ENCODE measurements at regions not wholly inside any gene's neighbourhood (a gene's known extent, or its start where the extent isn't known, plus 50 kb on each side); places are given as distances from the start of the nearest gene placed in this dataset.

GRCh38 chr1:232440325-232441035 lies 189.5 kb downstream of the SIPA1L2 start:
- no peak for DNase-seq
- no peak for FAIRE-seq
- no peak overlapping the region for H3K27ac ChIP-seq (ENCODE audit: low read depth in 1 of 3, low read length in 2 of 3)
- peaks cover 0 to 33% (median 11%) of the 10 kb centered on the region in 3 donors for H3K36me3 ChIP-seq (ENCODE audit: control insufficient read depth in 3 of 3, insufficient read depth in 2 of 3, low read depth in 1 of 3, low read length in 3 of 3)
- no peaks in the 10 kb centered on the region for H3K27me3 ChIP-seq (ENCODE audit: control insufficient read depth in 3 of 3, insufficient read depth in 3 of 3, low read length in 3 of 3)
- no peaks in the 10 kb centered on the region for H3K9me3 ChIP-seq (ENCODE audit: control insufficient read depth in 2 of 2, insufficient read depth in 1 of 2, low read depth in 1 of 2, low read length in 1 of 2)
- peaks cover 0 to 5% (median 3%) of the 10 kb centered on the region in 3 donors for H3K4me1 ChIP-seq (ENCODE audit: control insufficient read depth in 3 of 3, insufficient read depth in 2 of 3, low read depth in 1 of 3, low read length in 2 of 3)
- WGBS, 3 donors: 88 to 91% (median 90%) methylated on average over 11 of the region's 11 CpGs
- no peak overlapping the region for H3K4me3 ChIP-seq (ENCODE audit: low read depth in 1 of 3, low read length in 3 of 3)

GRCh38 chr1:232439011-232439410 lies 190.9 kb downstream of the SIPA1L2 start:
- no peak for DNase-seq
- FAIRE-seq: no peak
- Histone ChIP-seq H3K36me3 (ENCODE audit: control insufficient read depth in 3 of 3, insufficient read depth in 2 of 3, low read depth in 1 of 3, low read length in 3 of 3) (peaks cover 0 to 28% (median 11%) of the 10 kb centered on the region in 3 donors), H3K9me3 (ENCODE audit: control insufficient read depth in 2 of 2, insufficient read depth in 1 of 2, low read depth in 1 of 2, low read length in 1 of 2) (no peaks in the 10 kb centered on the region), H3K4me1 (ENCODE audit: control insufficient read depth in 3 of 3, insufficient read depth in 2 of 3, low read depth in 1 of 3, low read length in 2 of 3) (peaks cover 0 to 5% (median 3%) of the 10 kb centered on the region in 3 donors), H3K27me3 (ENCODE audit: control insufficient read depth in 3 of 3, insufficient read depth in 3 of 3, low read length in 3 of 3) (no peaks in the 10 kb centered on the region), H3K27ac (ENCODE audit: low read depth in 1 of 3, low read length in 2 of 3) (no peak overlapping the region), H3K4me3 (ENCODE audit: low read depth in 1 of 3, low read length in 3 of 3) (no peak overlapping the region)
- WGBS, 3 donors: 95 to 97% (median 96%) methylated on average over 18 of the region's 18 CpGs

- no peaks in the 10 kb centered on the region for H3K9me3 ChIP-seq (ENCODE audit: control insufficient read depth in 2 of 2, insufficient read depth in 1 of 2, low read depth in 1 of 2, low read length in 1 of 2)
- no peak overlapping the region for H3K27ac ChIP-seq (ENCODE audit: low read depth in 1 of 3, low read length in 2 of 3)
- H3K4me3 ChIP-seq (ENCODE audit: low read depth in 1 of 3, low read length in 3 of 3): no peak overlapping the region
- DNase-seq (no peak), FAIRE-seq (no peak)
- no peaks in the 10 kb centered on the region for H3K27me3 ChIP-seq (ENCODE audit: control insufficient read depth in 3 of 3, insufficient read depth in 3 of 3, low read length in 3 of 3)
- peaks cover 0 to 5% (median 2%) of the 10 kb centered on the region in 3 donors for H3K4me1 ChIP-seq (ENCODE audit: control insufficient read depth in 3 of 3, insufficient read depth in 2 of 3, low read depth in 1 of 3, low read length in 2 of 3)
- H3K36me3 ChIP-seq (ENCODE audit: control insufficient read depth in 3 of 3, insufficient read depth in 2 of 3, low read depth in 1 of 3, low read length in 3 of 3): peaks cover 0 to 28% (median 11%) of the 10 kb centered on the region in 3 donors
- WGBS, 3 donors: 84 to 95% (median 89%) methylated on average over 5 of the region's 5 CpGs
Observed at GRCh38 chr1:232438476-232438875, 191.5 kb downstream of the SIPA1L2 start.

- no peak overlapping the region for H3K27ac ChIP-seq (ENCODE audit: low read depth in 1 of 3, low read length in 2 of 3)
- peaks cover 0 to 5% (median 0%) of the 10 kb centered on the region in 3 donors for H3K4me1 ChIP-seq (ENCODE audit: control insufficient read depth in 3 of 3, insufficient read depth in 2 of 3, low read depth in 1 of 3, low read length in 2 of 3)
- H3K36me3 ChIP-seq (ENCODE audit: control insufficient read depth in 3 of 3, insufficient read depth in 2 of 3, low read depth in 1 of 3, low read length in 3 of 3): peaks cover 0 to 22% (median 11%) of the 10 kb centered on the region in 3 donors
- DNase-seq (no peak), FAIRE-seq (no peak)
- H3K4me3 ChIP-seq (ENCODE audit: low read depth in 1 of 3, low read length in 3 of 3): no peak overlapping the region
- WGBS, 3 donors: 95 to 96% (median 95%) methylated on average over 7 of the region's 7 CpGs
- no peaks in the 10 kb centered on the region for H3K9me3 ChIP-seq (ENCODE audit: control insufficient read depth in 2 of 2, insufficient read depth in 1 of 2, low read depth in 1 of 2, low read length in 1 of 2)
- no peaks in the 10 kb centered on the region for H3K27me3 ChIP-seq (ENCODE audit: control insufficient read depth in 3 of 3, insufficient read depth in 3 of 3, low read length in 3 of 3)
Observed at GRCh38 chr1:232437510-232437909, 192.4 kb downstream of the SIPA1L2 start.

- WGBS, 3 donors: 23 to 58% (median 48%) methylated on average over 3 of the region's 3 CpGs
- Histone ChIP-seq H3K27me3 (ENCODE audit: control insufficient read depth in 3 of 3, insufficient read depth in 3 of 3, low read length in 3 of 3) (no peaks in the 10 kb centered on the region), H3K4me1 (ENCODE audit: control insufficient read depth in 3 of 3, insufficient read depth in 2 of 3, low read depth in 1 of 3, low read length in 2 of 3) (peaks cover 0 to 5% (median 0%) of the 10 kb centered on the region in 3 donors), H3K4me3 (ENCODE audit: low read depth in 1 of 3, low read length in 3 of 3) (no peak overlapping the region), H3K9me3 (ENCODE audit: control insufficient read depth in 2 of 2, insufficient read depth in 1 of 2, low read depth in 1 of 2, low read length in 1 of 2) (no peaks in the 10 kb centered on the region), H3K27ac (ENCODE audit: low read depth in 1 of 3, low read length in 2 of 3) (no peak overlapping the region), H3K36me3 (ENCODE audit: control insufficient read depth in 3 of 3, insufficient read depth in 2 of 3, low read depth in 1 of 3, low read length in 3 of 3) (peaks cover 0 to 30% (median 8%) of the 10 kb centered on the region in 3 donors)
- FAIRE-seq (no peak), DNase-seq (peak in 1 of 2 donors; percentile 6)
Observed at GRCh38 chr1:232435729-232436128, 194.2 kb downstream of the SIPA1L2 start.

- Histone ChIP-seq H3K9me3 (ENCODE audit: control insufficient read depth in 2 of 2, insufficient read depth in 1 of 2, low read depth in 1 of 2, low read length in 1 of 2) (no peaks in the 10 kb centered on the region), H3K4me3 (ENCODE audit: low read depth in 1 of 3, low read length in 3 of 3) (no peak overlapping the region), H3K27me3 (ENCODE audit: control insufficient read depth in 3 of 3, insufficient read depth in 3 of 3, low read length in 3 of 3) (no peaks in the 10 kb centered on the region), H3K27ac (ENCODE audit: low read depth in 1 of 3, low read length in 2 of 3) (no peak overlapping the region), H3K4me1 (ENCODE audit: control insufficient read depth in 3 of 3, insufficient read depth in 2 of 3, low read depth in 1 of 3, low read length in 2 of 3) (peaks cover 0 to 5% (median 0%) of the 10 kb centered on the region in 3 donors), H3K36me3 (ENCODE audit: control insufficient read depth in 3 of 3, insufficient read depth in 2 of 3, low read depth in 1 of 3, low read length in 3 of 3) (peaks cover 0 to 17% (median 3%) of the 10 kb centered on the region in 3 donors)
- FAIRE-seq (no peak), DNase-seq (no peak)
- 83 to 93% (median 88%) methylated on average over 8 of the region's 8 CpGs for WGBS, 3 donors
Observed at GRCh38 chr1:232432313-232432712, 197.6 kb downstream of the SIPA1L2 start.

- FAIRE-seq: no peak
Observed at GRCh38 chr1:232431748-232432147, 198.2 kb downstream of the SIPA1L2 start.

GRCh38 chr1:232431326-232431725 lies 198.6 kb downstream of the SIPA1L2 start:
- peaks cover 0 to 13% (median 3%) of the 10 kb centered on the region in 3 donors for H3K36me3 ChIP-seq (ENCODE audit: control insufficient read depth in 3 of 3, insufficient read depth in 2 of 3, low read depth in 1 of 3, low read length in 3 of 3)
- no peak for DNase-seq
- no peaks in the 10 kb centered on the region for H3K9me3 ChIP-seq (ENCODE audit: control insufficient read depth in 2 of 2, insufficient read depth in 1 of 2, low read depth in 1 of 2, low read length in 1 of 2)
- no peak overlapping the region for H3K4me3 ChIP-seq (ENCODE audit: low read depth in 1 of 3, low read length in 3 of 3)
- FAIRE-seq: no peak
- 92 to 96% (median 95%) methylated on average over 6 of the region's 6 CpGs for WGBS, 3 donors
- no peak overlapping the region for H3K27ac ChIP-seq (ENCODE audit: low read depth in 1 of 3, low read length in 2 of 3)
- peaks cover 0 to 4% (median 0%) of the 10 kb centered on the region in 3 donors for H3K4me1 ChIP-seq (ENCODE audit: control insufficient read depth in 3 of 3, insufficient read depth in 2 of 3, low read depth in 1 of 3, low read length in 2 of 3)
- H3K27me3 ChIP-seq (ENCODE audit: control insufficient read depth in 3 of 3, insufficient read depth in 3 of 3, low read length in 3 of 3): no peaks in the 10 kb centered on the region

More at GRCh38 chr1:232431748-232432147, 198.2 kb downstream of the SIPA1L2 start:
- no peak for DNase-seq
- Histone ChIP-seq H3K4me1 (ENCODE audit: control insufficient read depth in 3 of 3, insufficient read depth in 2 of 3, low read depth in 1 of 3, low read length in 2 of 3) (peaks cover 0 to 5% (median 0%) of the 10 kb centered on the region in 3 donors), H3K27ac (ENCODE audit: low read depth in 1 of 3, low read length in 2 of 3) (no peak overlapping the region), H3K4me3 (ENCODE audit: low read depth in 1 of 3, low read length in 3 of 3) (no peak overlapping the region), H3K27me3 (ENCODE audit: control insufficient read depth in 3 of 3, insufficient read depth in 3 of 3, low read length in 3 of 3) (no peaks in the 10 kb centered on the region), H3K36me3 (ENCODE audit: control insufficient read depth in 3 of 3, insufficient read depth in 2 of 3, low read depth in 1 of 3, low read length in 3 of 3) (peaks cover 0 to 17% (median 3%) of the 10 kb centered on the region in 3 donors), H3K9me3 (ENCODE audit: control insufficient read depth in 2 of 2, insufficient read depth in 1 of 2, low read depth in 1 of 2, low read length in 1 of 2) (no peaks in the 10 kb centered on the region)
- 86 to 94% (median 88%) methylated on average over 4 of the region's 4 CpGs for WGBS, 3 donors

All from small intestine (tissue), 7 donors.